ENCODE measurements at regions not wholly inside any gene's neighbourhood (a gene's known extent, or its start where the extent isn't known, plus 50 kb on each side); places are given as distances from the start of the nearest gene placed in this dataset.
A peak's percentile ranks its signal among the peaks of the same experiment; 100 is the strongest.

DNA sequence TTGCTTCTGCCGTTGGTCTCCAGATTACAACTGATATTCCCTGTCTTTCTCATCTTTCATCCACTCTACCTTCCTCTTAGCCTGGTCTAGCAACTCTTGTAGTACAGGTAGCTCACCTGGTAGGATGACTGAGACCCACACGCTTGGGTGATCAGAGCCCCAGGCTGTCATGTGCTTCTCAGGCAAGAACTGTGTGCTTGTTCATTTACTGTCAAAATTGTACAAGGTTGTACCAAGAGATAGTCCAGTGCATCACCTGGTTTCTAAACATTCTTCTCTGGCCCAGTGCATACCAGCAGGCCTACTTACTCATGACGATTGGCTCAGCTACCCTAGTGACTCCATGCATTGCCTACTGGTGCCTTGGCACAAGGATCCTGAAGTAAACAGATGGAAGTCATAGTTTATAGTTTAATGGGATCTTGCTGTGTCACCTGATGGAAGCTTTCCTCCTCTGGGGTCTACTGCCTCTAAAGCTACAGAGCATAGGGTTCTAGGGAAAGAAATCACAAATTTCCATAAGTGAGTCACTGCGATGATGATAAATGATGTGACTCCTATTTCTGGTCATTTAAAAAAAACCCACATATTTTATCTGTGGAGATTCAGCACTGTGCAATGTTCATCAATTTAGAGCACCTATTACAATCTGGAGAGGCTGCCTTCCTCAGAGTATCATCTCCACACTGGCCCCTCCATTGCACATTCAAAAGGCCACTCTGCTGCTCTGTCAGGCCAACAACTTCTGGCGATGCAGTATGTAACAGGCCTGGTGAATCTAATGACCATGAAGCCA, 481.8 kb upstream of the MEIS1 start:
- Histone ChIP-seq H3K9me3 (replicated peaks in 1 of 2; ENCODE audit: control insufficient read depth in 1 of 2, insufficient read depth in 1 of 2, low read length in 2 of 2) (no peaks in the 10 kb centered on the region), H2AFZ (ENCODE audit: insufficient read depth, low read depth, low read length, poor library complexity, severe bottlenecking) (no peak overlapping the region), H3K36me3 (replicated peaks in 1 of 2; ENCODE audit: control insufficient read depth in 1 of 2, insufficient read depth in 2 of 2, low read length in 2 of 2) (no peaks in the 10 kb centered on the region), H3K79me2 (ENCODE audit: insufficient read depth, low read length) (no peaks in the 10 kb centered on the region), H3K9ac (ENCODE audit: insufficient read depth, low read length, poor library complexity, severe bottlenecking) (no peak overlapping the region), H3K27me3 (ENCODE audit: control insufficient read depth in 2 of 2, insufficient read depth in 2 of 2, low read length in 2 of 2) (no peaks in the 10 kb centered on the region), H3K4me2 (replicated peaks; ENCODE audit: extremely low read depth, low read length, poor library complexity, severe bottlenecking) (no peak overlapping the region), H3K4me1 (ENCODE audit: control insufficient read depth in 1 of 2, insufficient read depth in 2 of 2, low read length in 2 of 2) (no peaks in the 10 kb centered on the region), H3K4me3 (replicated peaks in 1 of 3; ENCODE audit: low read depth in 2 of 3, low read length in 3 of 3) (no peak overlapping the region), H4K20me1 (ENCODE audit: insufficient read depth, low read length) (no peaks in the 10 kb centered on the region), H3K27ac (ENCODE audit: low read depth in 1 of 2, low read length in 2 of 2) (no peak overlapping the region)
- TF ChIP-seq, protein P1, sequence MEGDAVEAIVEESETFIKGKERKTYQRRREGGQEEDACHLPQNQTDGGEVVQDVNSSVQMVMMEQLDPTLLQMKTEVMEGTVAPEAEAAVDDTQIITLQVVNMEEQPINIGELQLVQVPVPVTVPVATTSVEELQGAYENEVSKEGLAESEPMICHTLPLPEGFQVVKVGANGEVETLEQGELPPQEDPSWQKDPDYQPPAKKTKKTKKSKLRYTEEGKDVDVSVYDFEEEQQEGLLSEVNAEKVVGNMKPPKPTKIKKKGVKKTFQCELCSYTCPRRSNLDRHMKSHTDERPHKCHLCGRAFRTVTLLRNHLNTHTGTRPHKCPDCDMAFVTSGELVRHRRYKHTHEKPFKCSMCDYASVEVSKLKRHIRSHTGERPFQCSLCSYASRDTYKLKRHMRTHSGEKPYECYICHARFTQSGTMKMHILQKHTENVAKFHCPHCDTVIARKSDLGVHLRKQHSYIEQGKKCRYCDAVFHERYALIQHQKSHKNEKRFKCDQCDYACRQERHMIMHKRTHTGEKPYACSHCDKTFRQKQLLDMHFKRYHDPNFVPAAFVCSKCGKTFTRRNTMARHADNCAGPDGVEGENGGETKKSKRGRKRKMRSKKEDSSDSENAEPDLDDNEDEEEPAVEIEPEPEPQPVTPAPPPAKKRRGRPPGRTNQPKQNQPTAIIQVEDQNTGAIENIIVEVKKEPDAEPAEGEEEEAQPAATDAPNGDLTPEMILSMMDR (IDR thresholded peaks at IDR 0.05), result no peak
- 100% methylated on average over 2 of the region's 5 CpGs for WGBS (ENCODE audit: insufficient coverage)
- intact Hi-C loops (cut with micrococcal nuclease), result no loop called here
- H3K4me3 Mint-ChIP-seq, result no peak overlapping the region
- H3K27ac Mint-ChIP-seq, result peak overlapping the region in 1 of 7 donors; percentile 55
- H3K36me3 Mint-ChIP-seq, result no peaks in the 10 kb centered on the region
- H3K9me3 Mint-ChIP-seq, result peaks cover 2 to 6% (median 4%) of the 10 kb centered on the region in 7 donors
- H3K4me1 Mint-ChIP-seq, result no peaks in the 10 kb centered on the region
- H3K27me3 Mint-ChIP-seq (ENCODE audit: low read depth in 3 of 3), result peaks cover 0 to 2% (median 2%) of the 10 kb centered on the region in 3 donors
- no peak for DNase-seq

DNA sequence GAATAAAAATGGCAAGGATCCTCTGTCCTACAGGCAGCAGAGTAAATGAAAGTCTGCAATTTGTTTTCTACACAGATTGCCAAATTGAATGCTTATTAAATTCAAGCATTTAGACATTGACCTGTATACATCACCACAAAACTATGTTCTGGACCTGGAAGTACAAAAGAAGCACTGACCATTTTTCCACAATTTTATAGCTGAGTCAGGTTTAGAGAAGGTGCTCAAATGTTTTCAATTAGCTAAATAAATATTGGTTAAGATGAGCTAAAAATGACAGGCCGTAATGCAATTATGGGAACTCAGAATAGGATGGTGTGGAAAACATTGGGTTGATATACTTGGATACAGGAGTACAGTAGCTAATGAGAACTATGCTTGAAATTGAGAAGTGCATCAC, 490.7 kb upstream of the MEIS1 start:
- intact Hi-C loops (cut with micrococcal nuclease), result no loop called here
- Mint-ChIP-seq H3K27me3 (ENCODE audit: low read depth in 3 of 3) (no peaks in the 10 kb centered on the region), H3K27ac (no peak overlapping the region), H3K4me1 (no peaks in the 10 kb centered on the region), H3K4me3 (no peak overlapping the region), H3K36me3 (no peaks in the 10 kb centered on the region), H3K9me3 (peaks cover 4 to 14% (median 9%) of the 10 kb centered on the region in 7 donors)
- no peak for DNase-seq
- Histone ChIP-seq H3K9ac (ENCODE audit: insufficient read depth, low read length, poor library complexity, severe bottlenecking) (no peak overlapping the region), H3K36me3 (replicated peaks in 1 of 2; ENCODE audit: control insufficient read depth in 1 of 2, insufficient read depth in 2 of 2, low read length in 2 of 2) (no peaks in the 10 kb centered on the region), H3K9me3 (replicated peaks in 1 of 2; ENCODE audit: control insufficient read depth in 1 of 2, insufficient read depth in 1 of 2, low read length in 2 of 2) (peaks cover 0 to 12% of the 10 kb centered on the region in 2 donors), H3K4me3 (replicated peaks in 1 of 3; ENCODE audit: low read depth in 2 of 3, low read length in 3 of 3) (no peak overlapping the region), H3K4me1 (ENCODE audit: control insufficient read depth in 1 of 2, insufficient read depth in 2 of 2, low read length in 2 of 2) (no peaks in the 10 kb centered on the region), H3K27me3 (ENCODE audit: control insufficient read depth in 2 of 2, insufficient read depth in 2 of 2, low read length in 2 of 2) (no peaks in the 10 kb centered on the region), H3K27ac (ENCODE audit: low read depth in 1 of 2, low read length in 2 of 2) (no peak overlapping the region), H3K79me2 (ENCODE audit: insufficient read depth, low read length) (no peaks in the 10 kb centered on the region), H3K4me2 (replicated peaks; ENCODE audit: extremely low read depth, low read length, poor library complexity, severe bottlenecking) (no peak overlapping the region), H4K20me1 (ENCODE audit: insufficient read depth, low read length) (no peaks in the 10 kb centered on the region), H2AFZ (ENCODE audit: insufficient read depth, low read depth, low read length, poor library complexity, severe bottlenecking) (no peak overlapping the region)
- TF ChIP-seq, protein P1 (IDR thresholded peaks at IDR 0.05), result no peak
- WGBS (ENCODE audit: insufficient coverage), result 100% methylated on average over 1 of the region's 1 CpG

Data from CD14-positive monocyte (primary cell).